Fibroblast of the aortic adventitia (primary cell): ENCODE measurements at regions not wholly inside any gene's neighbourhood (a gene's known extent, or its start where the extent isn't known, plus 50 kb on each side); places are given as distances from the start of the nearest gene placed in this dataset.

Source experiments
- DNase-seq: peaks from one replicate; pipeline ENCODE4 v3.0.0-alpha.2; 2010; ENCODE audit warnings: low read depth
- H3K4me3 ChIP-seq: 2 replicates; pipeline ENCODE4 v1.5.1; 2011; ENCODE audit warnings: low read depth, mild to moderate bottlenecking, control low read depth, low read length, moderate library complexity
- CTCF ChIP-seq: IDR thresholded peaks from 2 replicates; pipeline ENCODE4 v1.5.1; 2011; ENCODE audit warnings: mild to moderate bottlenecking, low read length, control low read depth, inconsistent platforms; ENCODE audit not compliant: insufficient read depth

DNA sequence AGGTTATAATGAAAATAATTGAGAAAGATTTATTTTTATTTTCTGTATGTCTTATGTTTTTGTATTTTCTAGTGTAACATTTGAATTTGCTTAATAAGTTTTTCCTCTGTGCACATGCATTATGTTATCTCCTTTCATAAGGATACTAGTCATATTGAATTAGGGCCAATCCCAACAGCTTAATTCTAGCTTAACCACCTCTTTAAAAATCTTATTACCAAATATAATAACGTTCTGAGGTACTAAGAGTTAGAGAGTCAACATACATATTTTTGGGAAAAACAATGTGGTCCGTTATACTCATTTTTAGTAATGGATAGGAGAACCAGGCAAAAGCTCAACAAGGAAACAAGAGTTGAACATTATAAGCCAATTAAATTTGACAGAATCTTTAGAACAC is 845.6 kb upstream of the SEL1L start:
- TF ChIP-seq CTCF: no peak

GRCh38 chr14:82385048-82385447 is 851.4 kb upstream of the SEL1L start:
- no peak for DNase-seq
- H3K4me3 ChIP-seq: no peak overlapping the region
- TF ChIP-seq CTCF: no peak

More for the DNA sequence above, 845.6 kb upstream of the SEL1L start:
- no peak overlapping the region for H3K4me3 ChIP-seq
- no peak for DNase-seq

GRCh38 chr14:82387699-82388098 is 854.0 kb upstream of the SEL1L start:
- DNase-seq: no peak
- no peak for TF ChIP-seq CTCF
- H3K4me3 ChIP-seq: no peak overlapping the region

DNA sequence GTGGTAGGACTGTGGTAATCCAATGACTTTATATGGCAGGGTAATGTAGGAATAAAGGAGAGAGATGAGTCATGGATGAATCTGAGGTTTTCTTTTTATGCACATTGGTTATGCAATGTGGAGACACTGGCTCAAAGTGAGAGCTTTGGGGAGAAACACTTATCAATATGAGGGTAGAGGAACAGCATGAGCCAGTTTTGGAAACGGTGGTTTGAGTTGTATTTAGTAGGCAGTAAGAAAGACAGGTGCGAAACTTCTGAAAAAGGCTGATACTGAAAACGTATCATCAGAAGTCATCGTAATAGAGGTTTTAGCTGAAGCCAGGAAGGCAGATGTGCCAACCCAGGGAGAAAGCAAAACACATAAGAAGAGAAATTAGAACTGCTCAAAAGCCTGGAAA is 854.8 kb upstream of the SEL1L start:
- no peak for DNase-seq
- TF ChIP-seq CTCF: no peak
- H3K4me3 ChIP-seq: no peak overlapping the region

DNA sequence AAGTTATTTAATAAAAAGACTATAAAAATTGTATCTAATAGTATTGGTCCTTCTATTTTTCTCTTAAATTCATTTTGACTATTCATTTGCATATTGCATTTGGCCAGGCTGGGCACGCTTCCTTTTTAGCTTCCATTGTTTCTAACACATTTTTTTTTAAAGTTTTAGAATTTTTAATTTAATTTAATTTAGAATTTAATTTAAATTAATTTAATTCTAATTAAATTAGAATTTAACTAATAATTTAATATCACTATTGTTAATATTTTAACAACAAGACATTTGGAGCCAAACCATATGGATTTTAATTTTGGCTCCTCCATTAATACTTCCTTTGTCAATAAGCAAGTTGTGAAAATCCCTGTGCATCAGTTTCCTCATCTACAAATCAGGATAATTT is 856.9 kb upstream of the SEL1L start:
- no peak for TF ChIP-seq CTCF
- H3K4me3 ChIP-seq: no peak overlapping the region
- DNase-seq: no peak

GRCh38 chr14:82394916-82395315 is 861.3 kb upstream of the SEL1L start:
- H3K4me3 ChIP-seq: no peak overlapping the region
- DNase-seq: no peak
- TF ChIP-seq CTCF: no peak

DNA sequence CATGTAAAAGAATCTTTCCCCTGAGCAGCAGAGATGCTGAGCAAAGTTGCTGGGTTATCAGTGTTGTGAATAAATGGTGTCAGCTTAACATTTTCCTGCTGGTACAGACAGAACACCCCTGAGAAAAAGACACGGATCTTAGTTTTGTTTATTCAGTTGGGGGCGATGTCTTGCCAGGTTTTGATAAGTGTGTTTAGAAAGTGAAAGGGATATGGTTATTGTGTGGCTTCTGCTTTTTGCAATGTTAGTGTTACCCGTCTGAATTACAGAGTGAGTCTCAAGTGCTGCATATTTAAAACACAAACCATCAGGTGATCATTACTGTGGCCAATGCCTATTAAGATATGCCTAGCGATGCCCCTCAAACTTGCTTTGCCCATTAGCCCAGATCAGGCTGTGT is 864.6 kb upstream of the SEL1L start:
- H3K4me3 ChIP-seq: no peak overlapping the region
- no peak for TF ChIP-seq CTCF
- no peak for DNase-seq
